A673 (cell line): ENCODE measurements at regions not wholly inside any gene's neighbourhood (a gene's known extent, or its start where the extent isn't known, plus 50 kb on each side); places are given as distances from the start of the nearest gene placed in this dataset.

Experiments
- BruUV-seq: library from RNA; stranded (reverse); fragments of 400-500 nt; replicated peaks from 2 replicates; lab custom pipeline; 2021; lab: Mats Ljungman, UMichigan
- CTCF ChIA-PET: fragments of 300-600 bp; sonication (Branson Sonifier 250); formaldehyde crosslinking; loops from one replicate; lab custom pipeline; 2022; ENCODE audit warnings: antibody characterized with exemption; lab: Charles Lee
- POLR2A ChIA-PET: fragments of 300-600 bp; sonication (Branson Sonifier 250); formaldehyde crosslinking; loops from one replicate; lab custom pipeline; 2022; ENCODE audit warnings: antibody characterized with exemption; ENCODE audit not compliant: low non-redundant PET; lab: Charles Lee
- DNase-seq: peaks from one replicate; pipeline ENCODE4 v3.0.0-alpha.2; 2015; ENCODE audit warnings: low spot score
- H3K27ac ChIP-seq: fragments of 200-600 bp; sonication (generic); 2 replicates; pipeline ENCODE4 v1.5.1; 2016; ENCODE audit warnings: mixed run types, low read depth, mild to moderate bottlenecking, mixed read lengths, antibody characterized with exemption, low read length; ENCODE audit not compliant: poor library complexity, severe bottlenecking
- H3K27me3 ChIP-seq: fragments of 200-600 bp; sonication (generic); replicated peaks from 2 replicates; pipeline ENCODE4 v1.6.1; 2017; ENCODE audit warnings: mixed run types, low read depth, mild to moderate bottlenecking, mixed read lengths, antibody characterized with exemption, low read length; ENCODE audit not compliant: insufficient read depth, poor library complexity
- H3K36me3 ChIP-seq: fragments of 200-600 bp; sonication (generic); 2 replicates; pipeline ENCODE4 v1.6.1; 2016; ENCODE audit warnings: mixed run types, mild to moderate bottlenecking, mixed read lengths, antibody characterized with exemption, low read length; ENCODE audit not compliant: insufficient read depth, poor library complexity, severe bottlenecking
- H3K4me1 ChIP-seq: fragments of 200-600 bp; sonication (generic); 2 replicates; pipeline ENCODE4 v1.6.1; 2017; ENCODE audit warnings: mixed run types, mild to moderate bottlenecking, mixed read lengths, antibody characterized with exemption, low read length; ENCODE audit not compliant: insufficient read depth, poor library complexity, severe bottlenecking
- H3K4me3 ChIP-seq: fragments of 200-600 bp; sonication (generic); 2 replicates; pipeline ENCODE4 v1.5.1; 2016; ENCODE audit warnings: low read depth, mixed run types, mild to moderate bottlenecking, mixed read lengths, low read length; ENCODE audit not compliant: poor library complexity, severe bottlenecking
- H3K9me3 ChIP-seq: fragments of 200-600 bp; sonication (generic); 2 replicates; pipeline ENCODE4 v1.6.1; 2016; ENCODE audit warnings: mixed run types, low read depth, mild to moderate bottlenecking, mixed read lengths, antibody characterized with exemption, low read length; ENCODE audit not compliant: poor library complexity, severe bottlenecking
- CTCF ChIP-seq: fragments of 300-800, 200-600 bp; sonication (generic); conservative IDR thresholded peaks from 2 replicates; pipeline ENCODE4 v1.5.1; 2017; ENCODE audit warnings: low read depth, mild to moderate bottlenecking, antibody characterized with exemption, low read length, moderate library complexity, mixed read lengths
- EZH2 ChIP-seq: fragments of 200-600 bp; sonication (generic); IDR thresholded peaks from 2 replicates; pipeline ENCODE4 v1.6.1; 2017; ENCODE audit warnings: borderline replicate concordance, low read depth, mild to moderate bottlenecking, mixed read lengths, antibody characterized with exemption, low read length; ENCODE audit not compliant: poor library complexity, severe bottlenecking
- intact Hi-C: fragments of 100-400 bp; cut with micrococcal nuclease; formaldehyde crosslinking; loops from one replicate; pipeline ENCODE4 v1.10.0; 2022; ENCODE audit not compliant: unreplicated experiment

GRCh38 chr1:222994511-222995235, 148.4 kb downstream of the TLR5 start:
- DNase-seq: peak; percentile 72
- Histone ChIP-seq H3K27ac (peak overlapping the region; percentile 14), H3K4me3 (no peak overlapping the region), H3K36me3 (no peaks in the 10 kb centered on the region), H3K9me3 (no peaks in the 10 kb centered on the region), H3K27me3 (no peaks in the 10 kb centered on the region), H3K4me1 (peaks cover 37% of the 10 kb centered on the region)
- POLR2A ChIA-PET: no interaction called here
- CTCF ChIA-PET: no interaction called here
- no TSS peak for BruUV-seq
- no peak for TF ChIP-seq CTCF
- TF ChIP-seq EZH2: no peak
- intact Hi-C loops: no loop called here

- H3K36me3 ChIP-seq: no peaks in the 10 kb centered on the region
- no peak overlapping the region for H3K4me3 ChIP-seq
- DNase-seq: peak; percentile 20
- no peaks in the 10 kb centered on the region for H3K27me3 ChIP-seq
- intact Hi-C loops: no loop called here
- no TSS peak for BruUV-seq
- no peak for TF ChIP-seq CTCF
- no peak for TF ChIP-seq EZH2
- H3K27ac ChIP-seq: no peak overlapping the region
- ChIA-PET CTCF (no interaction called here), POLR2A (no interaction called here)
- no peaks in the 10 kb centered on the region for H3K9me3 ChIP-seq
- H3K4me1 ChIP-seq: peaks cover 37% of the 10 kb centered on the region
Observed at GRCh38 chr1:222995236-222995580, 147.8 kb downstream of the TLR5 start.

GRCh38 chr1:222995620-222996309, 147.3 kb downstream of the TLR5 start:
- no peak overlapping the region for H3K27ac ChIP-seq

More at GRCh38 chr1:222995620-222996309, 147.3 kb downstream of the TLR5 start:
- ChIA-PET POLR2A (no interaction called here), CTCF (no interaction called here)
- Histone ChIP-seq H3K36me3 (no peaks in the 10 kb centered on the region), H3K4me3 (no peak overlapping the region), H3K4me1 (peaks cover 37% of the 10 kb centered on the region), H3K9me3 (no peaks in the 10 kb centered on the region), H3K27me3 (no peaks in the 10 kb centered on the region)
- BruUV-seq: no TSS peak
- DNase-seq: no peak
- TF ChIP-seq EZH2: no peak
- no peak for TF ChIP-seq CTCF
- intact Hi-C loops: no loop called here
